Lung microvascular endothelial cell (primary cell): ENCODE measurements at regions not wholly inside any gene's neighbourhood (a gene's known extent, or its start where the extent isn't known, plus 50 kb on each side); places are given as distances from the start of the nearest gene placed in this dataset.

Experiments used
- DNase-seq, 2 donors: peaks; one replicate each; pipeline versions ENCODE4 v3.0.0 to v3.0.0-alpha.2; 2010; ENCODE audit warnings: low read depth in 2 of 2

GRCh38 chr15:96390986-96391385 lies 60.5 kb downstream of the NR2F2 start:
- no peak for DNase-seq

DNA sequence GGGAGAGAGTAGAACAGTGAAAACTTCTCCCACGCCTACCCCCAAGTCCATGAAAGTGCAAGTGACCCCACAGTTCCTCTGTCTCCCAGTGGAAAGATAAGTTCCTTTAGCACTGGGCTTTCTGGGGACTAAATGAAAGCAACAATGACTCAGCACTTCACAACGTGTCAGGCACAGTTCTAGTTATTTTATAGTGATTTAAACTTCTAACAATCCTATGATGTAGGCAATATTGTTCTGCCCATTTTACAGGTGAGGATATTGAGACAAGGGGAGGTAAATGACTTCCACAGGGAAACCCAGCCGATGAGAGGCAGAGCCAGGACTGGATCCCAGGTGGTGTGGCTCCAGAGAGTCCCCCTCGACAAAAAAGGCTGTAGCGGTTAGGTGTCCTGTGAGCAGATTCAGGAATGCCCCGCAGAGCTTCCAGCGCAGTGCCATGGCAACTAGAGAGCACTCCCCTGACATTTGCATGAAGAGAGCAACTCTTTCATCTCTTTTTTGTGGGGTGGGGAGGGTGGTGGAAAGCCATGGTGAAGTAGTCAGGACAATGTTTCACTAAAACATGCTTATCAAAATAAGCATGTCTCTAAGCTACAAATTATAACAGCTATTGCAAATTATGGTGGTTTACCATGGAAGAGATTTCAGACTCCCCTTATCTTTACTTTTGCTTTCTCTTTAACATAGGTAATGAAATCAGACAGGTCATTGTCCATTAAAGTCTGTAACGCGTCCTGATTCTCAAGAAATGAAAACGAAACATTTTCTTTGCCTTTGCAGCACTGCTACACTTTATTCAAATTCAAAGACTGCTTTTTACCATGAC lies 62.1 kb downstream of the NR2F2 start:
- DNase-seq, result no peak

GRCh38 chr15:96393209-96393513 lies 62.7 kb downstream of the NR2F2 start:
- DNase-seq, result no peak

DNA sequence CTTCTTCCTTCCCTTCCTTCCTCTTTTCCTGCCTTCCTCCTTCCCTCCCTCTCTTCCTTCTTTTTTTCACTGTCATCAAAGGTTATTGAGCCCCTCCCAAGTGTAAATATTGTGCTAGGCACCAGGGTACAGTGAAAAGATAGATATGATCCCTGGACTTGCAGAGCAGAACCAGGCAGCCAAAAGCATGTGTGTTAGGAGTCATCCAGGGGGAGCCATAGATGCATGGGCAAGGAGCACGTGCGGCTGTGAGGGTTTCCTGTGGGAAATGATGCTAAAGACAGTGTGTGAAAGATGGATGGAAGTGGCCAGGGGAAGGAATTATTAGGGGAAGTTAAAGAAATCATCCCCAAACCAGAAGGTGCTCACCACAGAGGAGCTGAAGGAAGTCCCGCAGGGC lies 65.2 kb downstream of the NR2F2 start:
- no peak for DNase-seq

- DNase-seq, result no peak
These were observed 68.3 kb downstream of the NR2F2 start for GRCh38 chr15:96398776-96399175.

DNA sequence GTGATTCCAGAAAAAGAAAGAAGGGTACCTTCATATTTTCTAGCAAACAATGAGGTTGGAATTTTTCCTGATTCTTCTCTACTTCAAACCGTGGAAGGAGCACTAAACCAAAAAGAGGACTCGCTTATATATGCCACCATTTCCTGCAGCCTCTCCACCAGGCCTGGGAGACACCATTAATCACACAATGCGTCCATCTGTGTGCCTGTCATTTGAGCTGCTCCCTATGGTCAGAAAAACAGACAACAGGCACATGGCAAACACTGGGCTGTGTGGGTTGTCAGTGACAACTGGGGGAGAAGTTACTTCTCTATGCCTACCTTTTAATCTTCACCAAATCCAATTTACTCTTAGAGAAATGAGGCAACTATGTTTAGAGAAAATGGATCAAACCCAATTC lies 71.9 kb downstream of the NR2F2 start:
- no peak for DNase-seq

DNA sequence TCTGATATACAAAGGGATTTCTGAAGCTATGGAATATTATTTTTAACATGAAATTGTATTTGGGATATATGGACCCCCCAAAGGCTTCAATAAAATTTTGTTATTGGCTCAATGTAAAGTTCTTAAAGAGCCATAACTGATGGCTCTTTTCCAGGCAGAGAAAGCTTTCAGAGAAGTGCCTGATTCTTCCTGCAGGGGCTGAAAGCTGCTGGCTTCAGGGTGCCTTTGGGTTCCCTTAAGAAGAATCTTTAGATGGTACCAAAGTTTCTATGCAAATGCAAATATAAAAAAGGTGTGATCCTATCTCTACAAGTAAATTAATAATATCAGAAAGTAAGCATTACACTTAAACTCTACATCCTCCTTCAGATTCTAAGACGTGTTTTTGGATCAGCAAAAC lies 72.6 kb downstream of the NR2F2 start:
- DNase-seq, result no peak

DNA sequence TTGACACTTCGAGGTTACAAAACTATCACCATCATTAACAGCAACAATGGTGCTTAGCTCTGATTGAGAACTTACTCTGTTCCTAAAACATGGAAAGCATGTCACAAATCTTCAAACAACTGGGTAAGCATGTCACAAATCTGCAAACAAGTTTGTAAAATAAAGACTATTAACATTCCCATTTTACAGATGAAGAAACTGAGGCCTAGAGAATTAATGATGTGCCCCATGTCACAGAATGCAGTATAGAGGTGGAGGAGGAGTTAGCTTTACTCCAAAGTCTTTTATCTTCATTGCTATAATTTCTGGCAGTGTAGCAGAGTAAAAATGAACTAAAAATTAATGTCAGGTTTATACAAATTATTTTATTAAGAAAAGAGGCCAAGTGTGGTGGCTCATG lies 73.4 kb downstream of the NR2F2 start:
- DNase-seq, result no peak

- DNase-seq, result no peak
These were observed 74.1 kb downstream of the NR2F2 start for GRCh38 chr15:96404560-96404959.

- no peak for DNase-seq
These were observed 75.8 kb downstream of the NR2F2 start for GRCh38 chr15:96406291-96406690.

DNA sequence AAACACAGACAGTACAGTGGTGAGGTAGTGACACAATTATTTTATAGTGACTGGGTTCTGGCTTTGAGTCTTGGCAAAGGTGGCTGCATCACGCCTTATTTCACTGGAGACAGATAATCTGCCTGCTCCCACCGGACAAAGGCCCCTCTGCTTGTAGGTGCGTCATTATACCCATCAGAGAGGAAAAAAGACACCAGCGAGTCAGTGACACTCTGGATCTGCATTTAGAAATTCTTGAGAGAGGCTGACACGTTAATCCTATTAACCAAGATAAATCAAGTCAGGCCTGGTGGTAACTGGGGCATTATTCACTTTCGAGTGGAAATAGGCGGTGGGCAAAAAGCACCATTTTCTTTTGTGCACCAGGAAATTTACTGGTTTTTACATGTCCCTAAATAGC lies 76.2 kb downstream of the NR2F2 start:
- DNase-seq, result no peak

DNA sequence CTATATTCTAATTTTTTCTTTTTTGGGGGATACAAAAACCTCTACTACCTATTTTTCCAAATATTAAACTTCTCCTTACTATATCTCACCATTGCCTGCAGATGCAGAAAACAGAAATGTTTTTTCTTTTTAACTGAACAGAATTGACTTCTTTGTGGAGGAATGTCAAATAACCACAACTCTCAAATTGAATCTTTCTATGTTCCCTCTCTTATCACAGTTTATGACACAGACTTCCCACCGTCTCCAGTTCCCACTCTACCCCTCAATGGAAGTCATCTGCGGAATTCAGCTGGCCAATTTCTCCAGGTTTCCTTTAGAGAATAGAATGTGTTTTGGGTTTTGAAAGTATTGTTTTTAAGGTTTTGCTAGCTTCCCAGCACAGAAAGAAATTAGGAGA lies 77.0 kb downstream of the NR2F2 start:
- DNase-seq, result no peak

DNA sequence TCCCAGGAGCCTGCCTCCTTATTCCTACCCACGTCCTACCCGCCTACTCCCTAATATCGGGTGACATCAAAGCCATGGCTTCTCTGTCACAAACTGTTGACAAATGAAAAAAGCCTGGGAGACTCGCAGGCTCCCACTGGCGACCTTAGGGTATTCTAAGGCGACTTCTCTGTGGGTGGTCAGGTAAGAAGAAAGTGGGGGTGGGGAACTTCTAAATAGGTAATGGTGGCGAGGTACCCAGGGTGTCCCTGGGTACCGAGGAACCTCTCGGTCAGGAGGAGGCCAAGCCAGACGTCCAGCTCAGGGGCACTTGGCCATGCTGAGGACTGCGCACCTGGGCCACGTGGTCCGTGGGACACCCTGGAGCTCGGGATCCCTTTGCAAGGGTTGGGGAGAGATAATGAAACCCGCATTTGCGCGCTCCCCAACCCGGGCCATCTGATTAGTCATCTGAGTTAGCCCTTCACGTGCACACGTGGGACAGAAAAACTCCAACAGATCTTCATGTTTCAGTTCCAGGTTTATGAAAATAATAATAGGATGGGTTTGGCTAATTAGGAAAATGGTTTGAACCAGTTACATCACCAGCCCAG lies 78.2 kb downstream of the NR2F2 start:
- no peak for DNase-seq

- peak in 1 of 2 donors; percentile 17 for DNase-seq
These were observed 79.0 kb downstream of the NR2F2 start for GRCh38 chr15:96409215-96410138.

- no peak for DNase-seq
These were observed 79.9 kb downstream of the NR2F2 start for GRCh38 chr15:96410175-96411055.

GRCh38 chr15:96411056-96412031 lies 80.8 kb downstream of the NR2F2 start:
- DNase-seq, result no peak

GRCh38 chr15:96412045-96412905 lies 81.8 kb downstream of the NR2F2 start:
- no peak for DNase-seq

GRCh38 chr15:96412906-96413231 lies 82.4 kb downstream of the NR2F2 start:
- no peak for DNase-seq

DNA sequence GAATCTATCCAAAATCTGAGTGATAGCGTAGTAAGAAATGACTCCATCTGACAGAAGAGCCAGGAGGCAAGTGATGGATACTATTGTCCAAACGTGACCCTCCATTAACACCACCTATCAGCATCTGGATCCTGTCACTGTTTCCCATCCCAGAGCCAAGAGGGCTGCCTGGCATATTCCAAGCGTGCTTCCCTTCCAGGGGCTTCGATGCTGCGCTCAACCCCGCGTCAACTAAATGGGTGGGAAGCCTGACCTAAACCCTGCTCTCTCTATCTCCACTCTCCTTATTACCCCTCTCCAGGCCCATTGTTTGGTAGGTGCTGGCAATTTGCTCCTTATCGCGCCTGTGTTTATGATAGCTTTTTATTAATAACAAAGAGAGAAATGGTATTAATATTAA lies 83.2 kb downstream of the NR2F2 start:
- DNase-seq, result no peak
